ENCODE measurements at regions not wholly inside any gene's neighbourhood (a gene's known extent, or its start where the extent isn't known, plus 50 kb on each side); places are given as distances from the start of the nearest gene placed in this dataset.
"Not testable (repeated sequence)": the region's sequence is repeated elsewhere in the genome, so short reads cannot be mapped to it uniquely, and the experiment has no call there.

GRCh38 chr1:90824551-90824950 lies 107.4 kb upstream of the BARHL2 start:
- no peak for DNase-seq

DNA sequence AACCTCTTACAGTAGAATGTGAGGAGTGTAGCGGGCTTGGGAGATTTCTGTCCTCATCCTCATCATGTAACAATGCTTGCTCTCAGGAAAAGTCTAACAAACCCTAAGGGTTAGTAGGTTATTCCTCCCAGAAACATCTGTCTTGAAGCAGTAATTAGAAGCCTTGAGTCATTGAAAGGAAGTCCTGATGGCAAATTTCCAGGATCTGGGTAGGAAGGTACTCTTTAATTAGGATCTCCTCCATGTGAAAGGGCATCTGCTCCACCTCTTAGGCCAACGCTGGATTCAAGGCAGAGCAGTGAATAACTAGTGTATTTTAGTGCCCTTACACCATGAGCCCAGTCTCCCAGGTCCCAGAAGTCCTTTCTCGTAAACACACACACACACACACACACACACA lies 106.6 kb upstream of the BARHL2 start:
- DNase-seq: no peak

GRCh38 chr1:90821788-90822359 lies 104.8 kb upstream of the BARHL2 start:
- no peak for DNase-seq

DNA sequence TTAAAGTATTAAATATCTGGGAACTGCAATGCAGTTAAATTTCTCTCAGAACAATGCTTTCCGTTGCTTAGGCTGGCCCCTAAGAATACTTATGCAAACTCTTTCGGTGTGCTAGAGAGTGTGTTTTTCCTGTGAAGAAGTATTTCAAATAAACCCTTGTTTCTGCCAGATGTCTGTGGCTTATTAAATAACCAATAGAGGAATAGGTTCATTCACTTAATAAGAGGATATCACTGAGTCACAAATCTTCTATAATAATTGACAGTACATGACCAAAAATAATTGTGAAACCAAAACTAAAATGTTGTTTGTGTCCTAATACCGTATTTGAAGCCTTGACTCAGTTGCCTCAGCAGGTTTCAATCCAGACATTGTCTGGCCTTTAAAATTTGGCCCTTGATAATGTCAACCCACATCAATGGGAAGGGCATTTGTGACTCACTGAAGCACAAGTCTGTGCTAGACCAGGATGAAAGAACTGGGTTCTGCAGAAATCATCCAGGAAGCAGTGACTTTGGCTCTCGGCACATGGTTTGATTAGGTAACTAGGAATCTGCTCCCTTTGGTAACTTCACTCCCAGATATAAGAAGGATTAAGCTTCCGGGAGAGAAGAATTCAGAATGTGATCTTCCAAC lies 104.2 kb upstream of the BARHL2 start:
- no peak for DNase-seq

- no peak for DNase-seq
Observed at GRCh38 chr1:90820745-90821144, 103.6 kb upstream of the BARHL2 start.

- DNase-seq: no peak
Observed at GRCh38 chr1:90817399-90817798, 100.3 kb upstream of the BARHL2 start.

- DNase-seq: not testable (repeated sequence)
Observed at GRCh38 chr1:90812237-90812636, 95.1 kb upstream of the BARHL2 start.

DNA sequence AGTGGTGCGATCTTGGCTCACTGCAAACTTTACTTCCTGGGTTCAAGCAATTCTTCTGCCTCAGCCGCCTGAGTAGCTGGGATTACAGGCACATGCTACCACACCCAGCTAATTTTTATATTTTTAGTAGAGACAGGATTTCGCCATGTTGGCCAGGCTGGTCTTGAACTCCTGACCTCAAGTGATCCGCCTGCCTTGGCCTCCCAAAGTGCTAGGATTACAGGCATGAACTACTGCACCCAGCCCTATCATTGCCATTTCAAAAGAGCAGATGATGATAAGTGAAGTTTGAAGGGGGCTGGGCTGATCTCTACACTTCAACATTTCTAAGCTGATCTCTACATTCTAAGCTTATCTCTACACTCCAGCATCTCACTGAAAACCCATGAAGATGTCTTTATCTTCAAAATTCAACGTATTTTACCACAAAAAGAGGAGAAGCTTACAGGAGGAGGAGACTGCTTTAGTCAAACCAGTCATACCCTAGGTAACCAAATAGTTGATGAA lies 94.4 kb upstream of the BARHL2 start:
- DNase-seq: not testable (repeated sequence)

DNA sequence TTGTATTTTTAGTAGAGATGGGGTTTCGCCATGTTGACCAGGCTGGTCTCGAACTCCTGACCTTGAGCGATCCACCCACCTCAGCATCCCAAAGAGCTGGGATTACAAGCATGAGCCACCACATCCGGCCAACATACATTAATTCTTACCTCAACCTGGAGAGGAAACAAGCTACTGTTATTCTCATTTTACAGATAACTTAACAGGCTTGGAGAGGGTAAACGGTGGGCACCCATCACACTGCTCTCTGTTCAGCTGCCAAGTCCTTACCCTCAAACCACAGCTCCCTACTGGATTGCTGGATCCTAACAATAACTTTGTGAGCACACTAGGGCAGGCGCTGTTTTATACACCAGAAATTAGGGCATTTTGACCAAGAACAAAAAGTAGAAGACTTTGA lies 93.6 kb upstream of the BARHL2 start:
- no peak for DNase-seq

- DNase-seq: peak in 1 of 14 donors; percentile 45
Observed at GRCh38 chr1:90809996-90810395, 92.9 kb upstream of the BARHL2 start.

DNA sequence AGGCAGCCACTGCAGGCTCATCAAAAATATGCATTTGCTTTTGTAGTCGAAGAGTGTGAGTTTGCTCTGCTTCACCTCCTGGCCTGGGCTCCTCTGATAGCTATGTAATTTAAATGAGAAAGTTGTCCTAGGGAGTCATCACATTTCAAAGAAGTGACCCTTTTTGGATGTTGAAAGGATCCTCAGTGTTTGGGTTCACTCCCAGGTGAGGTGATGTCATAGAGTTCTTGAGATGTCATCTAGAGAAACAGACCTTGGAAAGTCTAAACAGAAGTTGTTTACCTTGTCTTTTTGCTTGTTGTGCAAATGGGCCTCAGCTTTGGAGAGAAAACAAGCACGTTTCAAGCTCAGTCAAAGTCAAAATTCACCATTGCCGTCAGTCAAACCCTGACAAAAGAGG lies 92.0 kb upstream of the BARHL2 start:
- no peak for DNase-seq

DNA sequence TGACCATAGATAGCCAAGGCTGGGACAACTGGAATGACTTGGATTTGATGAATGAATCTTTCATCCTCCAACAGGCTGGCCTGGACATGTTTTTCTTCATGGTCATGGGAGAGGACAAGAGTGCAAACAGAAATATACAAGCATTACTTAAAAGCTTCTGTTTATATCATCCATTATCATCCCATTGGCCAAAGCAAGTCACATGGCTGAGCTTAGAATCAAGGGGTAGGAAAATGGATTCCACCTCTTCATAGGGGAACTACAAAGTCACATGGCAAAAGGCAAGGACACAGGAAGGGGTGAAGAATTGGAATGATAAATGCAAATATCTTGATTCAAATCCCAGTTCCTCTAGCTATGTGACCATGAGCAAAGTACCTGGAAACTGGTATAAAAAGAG lies 90.2 kb upstream of the BARHL2 start:
- DNase-seq: no peak

DNA sequence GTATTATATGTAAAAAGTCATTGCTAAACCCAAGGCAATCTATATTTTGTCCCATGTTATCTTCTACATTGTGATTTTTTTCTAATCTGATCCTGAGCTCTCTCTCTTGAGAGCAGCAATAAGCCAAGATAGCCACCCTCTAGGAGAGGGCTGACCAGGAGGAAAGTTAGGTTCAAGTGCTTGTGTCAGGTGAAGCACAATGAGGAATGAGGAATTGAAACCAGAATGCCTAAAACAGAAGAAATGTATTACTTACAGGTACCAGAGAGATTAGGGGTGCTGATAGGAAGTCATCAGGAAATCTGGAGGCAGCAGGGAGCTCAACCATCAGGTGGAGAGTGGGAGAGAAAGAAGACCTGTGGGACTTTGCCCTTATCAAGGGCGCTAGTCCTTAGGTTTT lies 85.5 kb upstream of the BARHL2 start:
- DNase-seq: no peak

DNA sequence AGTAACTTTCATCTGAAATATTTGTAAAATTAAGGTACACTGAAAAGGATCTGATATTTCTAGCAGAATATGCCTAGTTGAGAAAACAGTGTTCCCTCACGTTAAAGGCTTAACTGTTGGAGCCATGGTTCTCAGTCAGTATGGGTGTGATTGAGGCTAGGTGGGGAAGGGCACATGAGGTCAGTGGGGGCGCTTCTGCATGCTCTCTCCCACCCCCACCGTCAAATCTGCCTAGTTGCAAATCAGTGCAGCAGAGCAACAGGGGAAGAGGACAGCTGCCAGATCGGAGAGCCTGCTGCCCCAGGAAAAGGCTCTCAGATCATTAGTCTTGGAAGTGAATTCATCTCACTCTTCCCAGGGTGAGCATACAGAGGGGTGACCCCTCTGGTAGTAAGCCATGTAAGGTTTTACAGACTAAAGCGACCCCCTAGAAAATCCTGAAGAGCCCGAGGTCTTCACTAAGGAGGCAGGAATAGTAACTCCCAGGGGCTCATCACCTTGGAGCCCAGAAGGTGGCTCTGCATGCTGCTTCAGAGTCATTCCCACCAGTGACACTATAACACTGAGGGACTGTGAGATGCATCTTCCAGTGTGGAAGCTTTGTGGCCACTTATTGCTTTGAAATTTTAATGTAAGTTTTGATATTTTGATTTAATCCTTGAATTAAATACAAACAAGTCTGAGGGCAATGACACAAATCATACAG lies 83.1 kb upstream of the BARHL2 start:
- DNase-seq: no peak

DNA sequence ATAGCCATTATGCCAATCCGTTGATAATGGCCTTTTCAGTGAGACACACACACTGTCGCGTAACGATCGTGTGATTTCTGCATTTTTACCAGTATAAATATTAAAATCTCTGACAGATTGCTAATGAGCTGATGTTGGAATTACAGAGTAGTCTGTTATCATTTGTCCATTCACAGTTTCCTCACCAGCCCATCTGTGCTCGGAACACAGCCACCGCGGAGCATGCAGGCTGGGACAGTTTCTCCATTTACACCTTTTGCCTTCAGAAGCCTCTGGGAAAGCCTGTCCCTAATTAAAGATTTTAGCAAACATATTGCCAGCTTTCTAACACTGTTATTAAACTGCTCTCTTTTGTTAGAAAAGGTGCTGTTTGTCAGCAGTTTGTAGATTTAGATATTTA lies 82.2 kb upstream of the BARHL2 start:
- no peak for DNase-seq

DNA sequence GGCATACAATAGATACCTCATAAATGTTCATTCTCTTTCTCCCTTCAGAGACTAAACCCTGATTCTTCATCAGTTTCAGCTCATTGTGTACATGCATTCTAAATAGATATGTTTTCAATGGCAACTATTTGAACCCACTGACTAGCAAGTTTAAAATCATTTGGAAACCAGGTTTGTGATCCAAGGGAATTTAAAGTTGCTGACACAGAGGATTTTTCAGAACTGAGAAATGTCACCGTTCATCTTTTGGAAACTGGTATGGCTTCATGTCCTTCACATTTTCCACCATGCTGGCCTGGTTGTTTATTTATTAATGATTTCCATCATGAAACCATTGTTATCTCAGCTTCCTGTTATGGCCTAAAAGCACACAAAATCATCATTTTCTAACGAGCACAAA lies 81.8 kb upstream of the BARHL2 start:
- no peak for DNase-seq

DNA sequence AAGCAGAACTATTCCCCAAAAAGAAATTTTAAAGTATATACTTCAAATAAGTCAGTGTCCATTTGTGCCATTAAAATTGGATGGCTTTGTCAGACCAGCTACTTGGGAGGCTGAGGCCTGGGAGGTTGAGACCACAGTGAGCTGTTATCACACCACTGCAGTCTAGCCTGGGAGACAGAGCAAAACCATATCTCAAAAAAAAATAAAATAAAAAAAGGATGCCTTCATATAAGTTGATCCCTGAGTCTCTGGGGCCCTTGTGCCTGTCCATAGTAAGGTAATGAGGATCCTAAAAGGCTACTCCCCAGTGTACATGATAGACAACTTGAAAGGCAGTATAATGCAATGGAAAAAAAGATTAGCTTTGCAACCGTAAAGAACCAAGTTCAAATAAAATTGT lies 81.2 kb upstream of the BARHL2 start:
- no peak for DNase-seq

- DNase-seq: no peak
Observed at GRCh38 chr1:90795431-90795830, 78.3 kb upstream of the BARHL2 start.

DNA sequence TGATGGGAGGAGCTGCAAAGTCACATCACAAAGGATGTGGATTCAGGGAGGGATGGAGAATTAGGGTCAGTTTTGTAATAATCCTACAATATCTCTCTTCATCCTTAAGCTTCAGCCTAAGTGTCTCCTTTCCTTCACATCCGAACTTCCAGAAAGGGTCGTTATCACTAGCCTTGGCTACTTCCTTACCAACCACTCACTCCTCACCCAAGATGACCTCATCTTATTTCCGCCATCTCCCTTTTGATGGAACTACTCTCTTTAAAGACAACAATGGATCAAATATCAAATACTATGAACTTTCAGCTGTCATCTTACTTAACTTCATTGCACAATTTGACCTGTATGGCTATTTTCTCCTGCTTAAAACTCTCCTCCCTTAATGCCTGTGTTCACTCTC lies 69.6 kb upstream of the BARHL2 start:
- no peak for DNase-seq

DNA sequence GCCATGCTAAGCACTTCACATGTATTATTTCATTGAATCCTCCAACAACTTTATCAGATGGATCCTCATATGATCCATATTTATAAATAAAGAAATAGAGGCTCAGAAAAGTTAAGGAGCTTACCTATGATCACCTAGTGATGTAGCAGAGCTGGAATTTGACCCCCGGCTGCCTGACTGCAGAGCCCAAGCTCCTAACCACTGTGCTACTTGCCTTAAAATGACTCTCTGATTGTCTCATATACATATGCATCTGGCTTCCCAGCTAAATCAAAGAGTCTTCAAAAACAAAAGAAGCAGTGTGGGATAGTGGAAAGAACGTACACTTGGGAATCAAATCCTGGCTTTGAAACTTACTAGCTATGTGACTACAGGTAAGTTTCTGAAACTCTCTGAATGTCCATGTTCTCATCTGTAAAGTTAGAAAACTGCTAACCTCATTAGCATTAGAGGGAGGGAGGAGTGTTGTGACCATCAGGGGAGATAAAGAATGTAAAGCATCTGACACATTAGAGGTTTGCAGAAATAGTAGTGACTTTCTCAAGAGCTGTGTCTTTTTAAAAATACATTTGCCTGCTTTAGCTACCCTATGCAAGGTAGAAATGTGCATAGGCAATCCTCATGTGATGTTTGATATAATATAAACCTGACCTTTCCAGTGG lies 67.2 kb upstream of the BARHL2 start:
- DNase-seq: no peak

- no peak for DNase-seq
Observed at GRCh38 chr1:90783181-90783580, 66.1 kb upstream of the BARHL2 start.

GRCh38 chr1:90782046-90782445 lies 64.9 kb upstream of the BARHL2 start:
- peak in 3 of 14 donors; percentile 13 to 83 (median 17) for DNase-seq

DNA sequence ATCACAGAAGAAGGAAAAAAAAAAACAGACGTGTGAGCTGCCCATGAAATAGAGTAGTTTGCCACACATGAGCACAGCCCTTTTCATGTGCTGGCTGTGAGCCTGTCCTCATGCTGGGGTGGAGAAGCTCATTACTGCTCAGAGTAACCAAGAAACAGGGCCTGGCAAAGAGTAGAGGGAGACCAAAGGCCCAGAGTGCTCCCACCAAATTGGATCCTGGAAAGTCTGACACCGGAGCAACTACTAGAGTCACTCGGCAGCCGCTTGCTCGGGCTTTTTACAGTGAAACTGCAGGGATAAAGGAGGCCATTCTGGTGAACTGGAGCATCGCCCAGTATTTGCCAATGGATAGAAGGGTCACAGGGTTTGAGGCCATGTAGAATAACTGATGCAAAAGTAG lies 64.4 kb upstream of the BARHL2 start:
- DNase-seq: peak in 10 of 14 donors; percentile 11 to 63 (median 16)

Measured in C1 segment of cervical spinal cord (tissue), 14 donors.